SH-SY5Y (cell line): ENCODE measurements at regions not wholly inside any gene's neighbourhood (a gene's known extent, or its start where the extent isn't known, plus 50 kb on each side); places are given as distances from the start of the nearest gene placed in this dataset.

Experiments
- GATA2 ChIP-seq: IDR thresholded peaks from 2 replicates; pipeline ENCODE4 v1.6.1; 2011; ENCODE audit warnings: mild to moderate bottlenecking, low read depth, low read length
- GATA3 ChIP-seq: IDR thresholded peaks from 2 replicates; pipeline ENCODE4 v1.6.1; 2011; ENCODE audit warnings: low read depth, mild to moderate bottlenecking, low read length, moderate library complexity

GRCh38 chrX:9392445-9392844 is 72.4 kb upstream of the TBL1X start:
- TF ChIP-seq GATA3 (no peak), GATA2 (no peak)
